LNCaP clone FGC (cell line): ENCODE measurements at regions not wholly inside any gene's neighbourhood (a gene's known extent, or its start where the extent isn't known, plus 50 kb on each side); places are given as distances from the start of the nearest gene placed in this dataset.

Experiments used
- DNase-seq: peaks from one replicate; pipeline ENCODE4 v3.0.0-alpha.2; 2011; ENCODE audit warnings: low read depth
- H3K4me3 ChIP-seq: 2 replicates; pipeline ENCODE4 v1.5.1; 2011; ENCODE audit warnings: mild to moderate bottlenecking, low read depth, low read length, control low read depth
- TF ChIP-seq, protein P1 (sequence below): IDR thresholded peaks from 2 replicates; pipeline ENCODE4 v1.5.1; 2012; ENCODE audit warnings: mild to moderate bottlenecking; ENCODE audit not compliant: control insufficient read depth, insufficient read depth; ENCODE audit errors: extremely low read depth

DNA sequence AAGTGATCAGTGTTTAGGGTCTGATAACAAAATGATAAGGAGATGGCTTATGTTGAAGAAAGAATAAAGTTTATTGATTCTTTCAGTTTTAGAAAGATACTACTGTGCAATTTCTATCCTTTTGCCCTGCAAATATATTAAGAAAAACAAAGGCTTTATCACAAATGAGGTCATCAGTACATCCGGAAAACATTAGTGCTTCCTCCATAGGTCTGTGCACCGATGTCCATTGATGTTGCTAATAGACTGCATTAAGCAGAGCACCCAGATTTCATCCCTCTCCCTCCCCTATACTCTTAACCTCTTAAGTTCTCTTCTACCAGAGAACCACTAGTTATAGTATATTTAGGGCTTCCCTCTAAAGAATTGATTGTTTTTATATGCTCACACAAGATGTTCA is 53.7 kb upstream of the HHIP start:
- TF ChIP-seq, protein P1, sequence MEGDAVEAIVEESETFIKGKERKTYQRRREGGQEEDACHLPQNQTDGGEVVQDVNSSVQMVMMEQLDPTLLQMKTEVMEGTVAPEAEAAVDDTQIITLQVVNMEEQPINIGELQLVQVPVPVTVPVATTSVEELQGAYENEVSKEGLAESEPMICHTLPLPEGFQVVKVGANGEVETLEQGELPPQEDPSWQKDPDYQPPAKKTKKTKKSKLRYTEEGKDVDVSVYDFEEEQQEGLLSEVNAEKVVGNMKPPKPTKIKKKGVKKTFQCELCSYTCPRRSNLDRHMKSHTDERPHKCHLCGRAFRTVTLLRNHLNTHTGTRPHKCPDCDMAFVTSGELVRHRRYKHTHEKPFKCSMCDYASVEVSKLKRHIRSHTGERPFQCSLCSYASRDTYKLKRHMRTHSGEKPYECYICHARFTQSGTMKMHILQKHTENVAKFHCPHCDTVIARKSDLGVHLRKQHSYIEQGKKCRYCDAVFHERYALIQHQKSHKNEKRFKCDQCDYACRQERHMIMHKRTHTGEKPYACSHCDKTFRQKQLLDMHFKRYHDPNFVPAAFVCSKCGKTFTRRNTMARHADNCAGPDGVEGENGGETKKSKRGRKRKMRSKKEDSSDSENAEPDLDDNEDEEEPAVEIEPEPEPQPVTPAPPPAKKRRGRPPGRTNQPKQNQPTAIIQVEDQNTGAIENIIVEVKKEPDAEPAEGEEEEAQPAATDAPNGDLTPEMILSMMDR = no peak
- H3K4me3 ChIP-seq = no peak overlapping the region
- no peak for DNase-seq

DNA sequence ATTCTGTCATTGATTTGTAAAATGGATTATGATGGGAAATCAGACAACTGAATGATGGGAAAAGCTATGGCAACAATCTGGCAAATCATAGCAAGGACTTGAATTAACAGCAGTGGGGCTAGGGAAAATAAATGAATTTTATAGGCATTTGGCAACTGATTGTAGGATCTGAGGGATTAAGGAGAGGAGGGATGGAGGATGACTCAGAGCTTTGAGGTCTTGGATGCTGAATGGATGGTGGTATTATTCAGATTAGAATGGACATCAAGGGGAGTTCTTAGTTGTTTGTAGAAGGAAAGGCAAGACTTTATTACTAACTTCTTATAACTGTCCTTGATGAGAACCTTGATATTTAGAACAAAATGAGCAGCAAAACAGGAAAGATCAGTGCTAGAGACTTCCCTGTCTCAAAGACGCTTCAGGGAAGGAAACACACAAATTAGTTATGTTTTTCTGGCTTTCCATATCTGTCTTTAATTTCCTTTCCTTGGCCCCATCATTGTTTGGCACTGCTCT is 51.4 kb upstream of the HHIP start:
- H3K4me3 ChIP-seq = no peak overlapping the region
- TF ChIP-seq, protein P1 = no peak
- DNase-seq = no peak

DNA sequence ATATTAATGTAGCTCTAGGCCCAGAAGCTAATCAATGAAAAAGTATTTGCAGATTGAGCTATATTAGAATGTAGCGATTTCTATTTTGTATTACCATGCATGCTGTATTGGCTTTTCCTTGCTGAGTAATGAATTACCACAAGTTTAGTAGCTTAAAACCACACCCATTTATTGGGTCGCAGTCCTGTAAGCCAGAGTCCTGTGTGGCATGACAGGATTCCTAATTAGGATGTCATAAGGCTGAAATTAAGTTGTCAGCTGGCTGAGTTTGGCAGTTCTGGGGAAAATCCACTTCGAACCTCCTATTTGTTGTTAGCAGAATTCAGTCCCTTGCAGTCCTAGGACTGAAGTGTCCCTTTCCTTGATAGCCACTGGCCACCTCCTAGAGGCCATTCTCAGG is 50.3 kb upstream of the HHIP start:
- no peak for DNase-seq
- no peak overlapping the region for H3K4me3 ChIP-seq
- TF ChIP-seq, protein P1 = no peak
